Inflammatory macrophage treated with lipopolysaccharide for 1 hour (primary cell): ENCODE measurements at regions not wholly inside any gene's neighbourhood (a gene's known extent, or its start where the extent isn't known, plus 50 kb on each side); places are given as distances from the start of the nearest gene placed in this dataset.

ENCODE experiments used
- DNase-seq, 2 donors: peaks; one replicate each; pipeline ENCODE4 v3.0.0-alpha.2; 2020 to 2022

- no peak for DNase-seq
These were observed 147.1 kb downstream of the MRPL14 start for GRCh38 chr6:43980004-43980795.

GRCh38 chr6:43979525-43979924, 147.7 kb downstream of the MRPL14 start:
- DNase-seq: no peak

GRCh38 chr6:43978473-43979346, 148.5 kb downstream of the MRPL14 start:
- DNase-seq: peak; percentile 59 to 72

- peak; percentile 82 to 86 for DNase-seq
These were observed 149.7 kb downstream of the MRPL14 start for GRCh38 chr6:43977404-43978111.

GRCh38 chr6:43976706-43977403, 150.4 kb downstream of the MRPL14 start:
- DNase-seq: no peak

GRCh38 chr6:43974643-43975230, 152.5 kb downstream of the MRPL14 start:
- no peak for DNase-seq

GRCh38 chr6:43973357-43973756, 153.9 kb downstream of the MRPL14 start:
- no peak for DNase-seq

GRCh38 chr6:43972913-43973300, 154.3 kb downstream of the MRPL14 start:
- no peak for DNase-seq

GRCh38 chr6:43972179-43972912, 154.9 kb downstream of the MRPL14 start:
- DNase-seq: no peak

- DNase-seq: no peak
These were observed 155.5 kb downstream of the MRPL14 start for GRCh38 chr6:43971776-43972126.

- DNase-seq: no peak
These were observed 156.1 kb downstream of the MRPL14 start for GRCh38 chr6:43970913-43971775.

- DNase-seq: no peak
These were observed 157.0 kb downstream of the MRPL14 start for GRCh38 chr6:43970068-43970912.

- DNase-seq: no peak
These were observed 157.9 kb downstream of the MRPL14 start for GRCh38 chr6:43969158-43969981.

- DNase-seq: no peak
These were observed 158.9 kb downstream of the MRPL14 start for GRCh38 chr6:43968110-43968965.

- DNase-seq: no peak
These were observed 159.5 kb downstream of the MRPL14 start for GRCh38 chr6:43967719-43968091.

- DNase-seq: peak; percentile 42 to 47
These were observed 160.2 kb downstream of the MRPL14 start for GRCh38 chr6:43966853-43967718.

GRCh38 chr6:43966374-43966658, 160.9 kb downstream of the MRPL14 start:
- DNase-seq: no peak
